IMR-90 (cell line): ENCODE measurements at regions not wholly inside any gene's neighbourhood (a gene's known extent, or its start where the extent isn't known, plus 50 kb on each side); places are given as distances from the start of the nearest gene placed in this dataset.

ENCODE experiments used
- ATAC-seq: fragments of 200-7000 bp; cut with Tn5 transposase; 2 replicates; pipeline ENCODE4 v1.9.1; 2020; ENCODE audit warnings: low read depth, mild to moderate bottlenecking, moderate library complexity
- BruUV-seq: library from RNA; stranded (reverse); fragments of 400-500 nt; replicated peaks from 2 replicates; lab custom pipeline; 2021; lab: Mats Ljungman, UMichigan
- CTCF ChIA-PET: fragments of 300-600 bp; formaldehyde crosslinking; extraction: SDS; loops from one replicate; lab custom pipeline; 2021; ENCODE audit warnings: antibody characterized with exemption; lab: Yijun Ruan, JAX
- POLR2A ChIA-PET: fragments of 300-600 bp; sonication (Branson Sonifier 250); formaldehyde crosslinking; loops from one replicate; lab custom pipeline; 2022; ENCODE audit warnings: antibody characterized with exemption; ENCODE audit not compliant: unreplicated experiment; lab: Charles Lee
- DNase-seq: peaks from one replicate; pipeline ENCODE4 v3.0.0; 2013
- H2AFZ ChIP-seq: replicated peaks from 2 replicates; pipeline ENCODE3; 2013; ENCODE audit warnings: low read length, mild to moderate bottlenecking; ENCODE audit not compliant: poor library complexity
- H2AK5ac ChIP-seq: 2 replicates; pipeline ENCODE4 v1.6.1; 2013; ENCODE audit warnings: low read depth, low read length, inconsistent platforms
- H2AK9ac ChIP-seq: replicated peaks from 2 replicates; pipeline ENCODE3; 2013; ENCODE audit warnings: mild to moderate bottlenecking, low read depth, low read length, moderate library complexity; ENCODE audit not compliant: poor library complexity
- H2BK120ac ChIP-seq: 2 replicates; pipeline ENCODE4 v1.6.1; 2013; ENCODE audit warnings: low read depth, low read length, inconsistent platforms
- H2BK15ac ChIP-seq: 3 replicates; pipeline ENCODE4 v1.6.1; 2013; ENCODE audit warnings: low read depth, low read length, inconsistent platforms
- H2BK20ac ChIP-seq: 2 replicates; pipeline ENCODE4 v1.6.1; 2013; ENCODE audit warnings: low read depth, mild to moderate bottlenecking, inconsistent platforms, low read length, moderate library complexity
- H2BK5ac ChIP-seq: 2 replicates; pipeline ENCODE4 v1.6.1; 2013; ENCODE audit warnings: mild to moderate bottlenecking, low read depth, low read length, inconsistent platforms; ENCODE audit not compliant: poor library complexity, severe bottlenecking
- H3K14ac ChIP-seq: replicated peaks from 2 replicates; pipeline ENCODE4 v1.6.1; 2013; ENCODE audit warnings: low read depth, low read length, inconsistent platforms
- H3K18ac ChIP-seq: 2 replicates; pipeline ENCODE4 v1.6.1; 2013; ENCODE audit warnings: low read depth, low read length, control low read depth
- H3K23ac ChIP-seq: 2 replicates; pipeline ENCODE4 v1.6.1; 2013; ENCODE audit warnings: low read depth, low read length, inconsistent platforms
- H3K27ac ChIP-seq: 2 replicates; pipeline ENCODE4 v1.5.1; 2013; ENCODE audit warnings: mild to moderate bottlenecking, control low read depth, low read length; ENCODE audit not compliant: insufficient read depth
- H3K27me3 ChIP-seq: 2 replicates; pipeline ENCODE4 v1.6.1; 2013; ENCODE audit warnings: low read length; ENCODE audit not compliant: control insufficient read depth, insufficient read depth
- H3K36me3 ChIP-seq: 2 replicates; pipeline ENCODE4 v1.6.1; 2013; ENCODE audit warnings: low read length, mixed read lengths; ENCODE audit not compliant: control insufficient read depth, insufficient read depth
- H3K4ac ChIP-seq: 2 replicates; pipeline ENCODE4 v1.6.1; 2013; ENCODE audit warnings: low read depth, low read length, inconsistent platforms
- H3K4me1 ChIP-seq: 2 replicates; pipeline ENCODE4 v1.6.1; 2013; ENCODE audit warnings: low read length, mixed read lengths; ENCODE audit not compliant: control insufficient read depth, insufficient read depth
- H3K4me2 ChIP-seq: 2 replicates; pipeline ENCODE4 v1.6.1; 2013; ENCODE audit warnings: low read depth, mild to moderate bottlenecking, control low read depth, low read length, moderate library complexity
- H3K4me3 ChIP-seq: 2 replicates; pipeline ENCODE4 v1.5.1; 2013; ENCODE audit warnings: low read depth, mild to moderate bottlenecking, control low read depth, low read length, moderate library complexity; ENCODE audit not compliant: insufficient read depth
- H3K56ac ChIP-seq: 2 replicates; pipeline ENCODE4 v1.6.1; 2013; ENCODE audit warnings: low read length, inconsistent platforms; ENCODE audit not compliant: insufficient read depth; ENCODE audit errors: extremely low read depth
- H3K79me1 ChIP-seq, 2 experiments: 2 replicates each; pipeline ENCODE4 v1.6.1; 2013; ENCODE audit warnings: low read length in 2 of 2, inconsistent platforms in 1 of 2, low read depth in 1 of 2
- H3K9ac ChIP-seq: 2 replicates; pipeline ENCODE4 v1.6.1; 2013; ENCODE audit warnings: low read depth, low read length, control low read depth
- H3K9me1 ChIP-seq: 2 replicates; pipeline ENCODE4 v1.6.1; 2013; ENCODE audit warnings: low read length, inconsistent platforms; ENCODE audit not compliant: insufficient read depth
- H3K9me3 ChIP-seq: 2 replicates; pipeline ENCODE4 v1.6.1; 2013; ENCODE audit warnings: low read length; ENCODE audit not compliant: control insufficient read depth, insufficient read depth
- H4K20me1 ChIP-seq: 2 replicates; pipeline ENCODE4 v1.6.1; 2013; ENCODE audit warnings: low read length, inconsistent platforms; ENCODE audit not compliant: insufficient read depth
- H4K5ac ChIP-seq: 2 replicates; pipeline ENCODE4 v1.6.1; 2013; ENCODE audit warnings: mild to moderate bottlenecking, low read depth, low read length, control low read depth
- H4K8ac ChIP-seq, 2 experiments: 2 replicates each; pipeline ENCODE4 v1.6.1; 2013; ENCODE audit warnings: low read depth in 2 of 2, low read length in 2 of 2, control low read depth in 1 of 2, inconsistent platforms in 1 of 2
- H4K91ac ChIP-seq: 2 replicates; pipeline ENCODE4 v1.6.1; 2013; ENCODE audit warnings: low read depth, low read length, inconsistent platforms; ENCODE audit not compliant: insufficient read depth
- BHLHE40 ChIP-seq: fragments of 150-350 bp; IDR thresholded peaks from 2 replicates; pipeline ENCODE4 v1.6.1; 2016; ENCODE audit warnings: mild to moderate bottlenecking, low read depth, low read length
- CEBPB ChIP-seq: IDR thresholded peaks from 2 replicates; pipeline ENCODE4 v1.6.1; 2012; ENCODE audit warnings: low read depth, low read length, improper control_type of control experiment
- CHD1 ChIP-seq: IDR thresholded peaks from 2 replicates; pipeline ENCODE4 v1.6.1; 2012; ENCODE audit warnings: low read depth, low read length, improper control_type of control experiment
- FOS ChIP-seq: fragments of 150-350 bp; IDR thresholded peaks from 2 replicates; pipeline ENCODE4 v1.6.1; 2016; ENCODE audit warnings: low read depth, low read length
- MAFK ChIP-seq: IDR thresholded peaks from 2 replicates; pipeline ENCODE4 v1.6.1; 2012; ENCODE audit warnings: low read depth, low read length, improper control_type of control experiment
- MAZ ChIP-seq: IDR thresholded peaks from 2 replicates; pipeline ENCODE4 v1.6.1; 2012; ENCODE audit warnings: low read depth, mild to moderate bottlenecking, low read length, improper control_type of control experiment, moderate library complexity, borderline replicate concordance
- MXI1 ChIP-seq: IDR thresholded peaks from 2 replicates; pipeline ENCODE4 v1.6.1; 2012; ENCODE audit warnings: low read depth, mild to moderate bottlenecking, low read length, moderate library complexity, borderline replicate concordance
- NFE2L2 ChIP-seq: fragments of 150-350 bp; IDR thresholded peaks from 2 replicates; pipeline ENCODE4 v1.6.1; 2016; ENCODE audit warnings: low read depth, mild to moderate bottlenecking, low read length
- POLR2A ChIP-seq: IDR thresholded peaks from 2 replicates; pipeline ENCODE4 v1.6.1; 2012; ENCODE audit warnings: mild to moderate bottlenecking, low read depth, low read length
- RAD21 ChIP-seq: IDR thresholded peaks from 2 replicates; pipeline ENCODE4 v1.6.1; 2012; ENCODE audit warnings: low read length, improper control_type of control experiment
- RCOR1 ChIP-seq: IDR thresholded peaks from 2 replicates; pipeline ENCODE4 v1.6.1; 2012; ENCODE audit warnings: mild to moderate bottlenecking, low read length, improper control_type of control experiment; ENCODE audit not compliant: insufficient replicate concordance
- RFX5 ChIP-seq: IDR thresholded peaks from 2 replicates; pipeline ENCODE4 v1.8.0; 2012; ENCODE audit warnings: low read depth, mild to moderate bottlenecking, low read length, moderate library complexity
- SMC3 ChIP-seq: fragments of 150-350 bp; IDR thresholded peaks from 2 replicates; pipeline ENCODE4 v1.6.1; 2016; ENCODE audit warnings: low read depth, mild to moderate bottlenecking, antibody characterized with exemption, low read length, moderate library complexity
- USF2 ChIP-seq: fragments of 150-350 bp; IDR thresholded peaks from 2 replicates; pipeline ENCODE4 v1.6.1; 2017; ENCODE audit warnings: mild to moderate bottlenecking, antibody characterized with exemption, low read length, low read depth
- WGBS, 2 experiments: methylation state at CpG; one replicate each; pipeline versions ENCODE4 v1.1.5 to v1.1.7; 2013; ENCODE audit warnings: missing lambda C conversion rate in 2 of 2; ENCODE audit not compliant: insufficient read length in 1 of 2; ENCODE audit errors: extremely low coverage in 2 of 2; 5-methylcytosine and 5-hydroxymethylcytosine counted together
- dilution Hi-C: fragments of 300-500 bp; cut with HindIII; formaldehyde crosslinking; loops from one replicate; pipeline ENCODE4 v1.14.3; 2018; ENCODE audit warnings: low sequenced_read_pairs; ENCODE audit not compliant: unreplicated experiment
- in situ Hi-C: fragments of 300-500 bp; cut with MboI; formaldehyde crosslinking; loops from 3 replicates; pipeline ENCODE4 v1.14.3; 2019; ENCODE audit warnings: low sequenced_read_pairs, inconsistent platforms, mixed read lengths
- intact Hi-C: fragments of 100-400 bp; cut with micrococcal nuclease; formaldehyde crosslinking; loops from 2 replicates; pipeline ENCODE4 v1.10.0; 2022
- TF ChIP-seq, protein P1 (sequence below): conservative IDR thresholded peaks from 2 replicates; pipeline ENCODE4 v1.5.1; 2012; ENCODE audit warnings: mild to moderate bottlenecking, low read depth, low read length, improper control_type of control experiment
- TF ChIP-seq, protein P2 (sequence below): fragments of 150-350 bp; IDR thresholded peaks from 2 replicates; pipeline ENCODE4 v1.6.1; 2016; ENCODE audit warnings: low read depth, mild to moderate bottlenecking, low read length, moderate library complexity, borderline replicate concordance

DNA sequence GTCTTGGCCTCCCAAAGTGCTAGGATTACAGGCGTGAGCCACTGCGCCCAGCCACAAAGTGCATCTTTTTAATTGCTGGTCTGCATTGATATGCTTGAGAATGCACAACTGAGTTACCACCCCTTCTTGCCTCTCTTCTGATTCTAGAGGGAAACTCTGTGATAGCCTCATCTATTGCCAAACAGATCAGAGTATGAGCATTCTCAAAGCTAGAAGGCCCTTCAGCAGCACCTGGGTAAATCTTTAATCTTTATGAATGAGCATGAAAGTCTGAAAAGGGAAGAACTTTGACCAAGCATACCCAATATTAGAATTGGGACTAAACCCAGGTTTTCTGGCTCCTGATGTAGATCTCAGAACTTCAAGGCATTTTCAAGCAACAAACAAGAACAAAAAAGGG lies 298.3 kb upstream of the TNC start:
- H2AFZ ChIP-seq = no peak overlapping the region
- no peak overlapping the region for H2BK15ac ChIP-seq
- no peak overlapping the region for H2BK5ac ChIP-seq
- no peak overlapping the region for H2BK20ac ChIP-seq
- no peaks in the 10 kb centered on the region for H4K20me1 ChIP-seq
- H3K14ac ChIP-seq = no peak overlapping the region
- no peaks in the 10 kb centered on the region for H3K27me3 ChIP-seq
- H4K91ac ChIP-seq = no peak overlapping the region
- DNase-seq = no peak
- H3K4ac ChIP-seq = no peak overlapping the region
- H3K23ac ChIP-seq = no peak overlapping the region
- no peak overlapping the region for H3K18ac ChIP-seq
- H3K9me1 ChIP-seq = 0 out of 2 replicates have a peak, but pooled peaks cover 4% of the 10 kb centered on the region
- H3K9ac ChIP-seq = no peak overlapping the region
- peaks cover 7% of the 10 kb centered on the region for H3K4me1 ChIP-seq
- H2BK120ac ChIP-seq = no peak overlapping the region
- no peaks in the 10 kb centered on the region for H3K79me1 ChIP-seq
- H2AK5ac ChIP-seq = no peak overlapping the region
- no peak overlapping the region for H2AK9ac ChIP-seq
- no CpG with 5 or more reads among the region's 2 CpGs for WGBS, 2 experiments
- no peak overlapping the region for H4K8ac ChIP-seq
- no peak overlapping the region for H3K4me2 ChIP-seq
- dilution Hi-C loops = no loop called here
- H3K4me3 ChIP-seq = no peak overlapping the region
- BruUV-seq = no TSS peak
- H4K5ac ChIP-seq = no peak overlapping the region
- CTCF ChIA-PET = interaction anchor here (0.6 kb wide), 1 partner anchor 22 kb away, joined by 3 read pairs; no protein-coding TSS in a partner anchor
- no peak overlapping the region for H3K56ac ChIP-seq
- in situ Hi-C loops = no loop called here
- intact Hi-C loops = no loop called here
- H3K9me3 ChIP-seq = peaks cover 3% of the 10 kb centered on the region; the same call in 1 of the 2 replicates
- H3K27ac ChIP-seq = no peak overlapping the region
- TF ChIP-seq, protein P1, sequence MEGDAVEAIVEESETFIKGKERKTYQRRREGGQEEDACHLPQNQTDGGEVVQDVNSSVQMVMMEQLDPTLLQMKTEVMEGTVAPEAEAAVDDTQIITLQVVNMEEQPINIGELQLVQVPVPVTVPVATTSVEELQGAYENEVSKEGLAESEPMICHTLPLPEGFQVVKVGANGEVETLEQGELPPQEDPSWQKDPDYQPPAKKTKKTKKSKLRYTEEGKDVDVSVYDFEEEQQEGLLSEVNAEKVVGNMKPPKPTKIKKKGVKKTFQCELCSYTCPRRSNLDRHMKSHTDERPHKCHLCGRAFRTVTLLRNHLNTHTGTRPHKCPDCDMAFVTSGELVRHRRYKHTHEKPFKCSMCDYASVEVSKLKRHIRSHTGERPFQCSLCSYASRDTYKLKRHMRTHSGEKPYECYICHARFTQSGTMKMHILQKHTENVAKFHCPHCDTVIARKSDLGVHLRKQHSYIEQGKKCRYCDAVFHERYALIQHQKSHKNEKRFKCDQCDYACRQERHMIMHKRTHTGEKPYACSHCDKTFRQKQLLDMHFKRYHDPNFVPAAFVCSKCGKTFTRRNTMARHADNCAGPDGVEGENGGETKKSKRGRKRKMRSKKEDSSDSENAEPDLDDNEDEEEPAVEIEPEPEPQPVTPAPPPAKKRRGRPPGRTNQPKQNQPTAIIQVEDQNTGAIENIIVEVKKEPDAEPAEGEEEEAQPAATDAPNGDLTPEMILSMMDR = no peak
- TF ChIP-seq POLR2A (no peak), MAZ (no peak), CEBPB (no peak), RCOR1 (no peak), RFX5 (no peak), FOS (no peak), USF2 (no peak), SMC3 (no peak), MXI1 (no peak), CHD1 (no peak), NFE2L2 (no peak), RAD21 (no peak), MAFK (no peak), BHLHE40 (no peak)
- TF ChIP-seq, protein P2, sequence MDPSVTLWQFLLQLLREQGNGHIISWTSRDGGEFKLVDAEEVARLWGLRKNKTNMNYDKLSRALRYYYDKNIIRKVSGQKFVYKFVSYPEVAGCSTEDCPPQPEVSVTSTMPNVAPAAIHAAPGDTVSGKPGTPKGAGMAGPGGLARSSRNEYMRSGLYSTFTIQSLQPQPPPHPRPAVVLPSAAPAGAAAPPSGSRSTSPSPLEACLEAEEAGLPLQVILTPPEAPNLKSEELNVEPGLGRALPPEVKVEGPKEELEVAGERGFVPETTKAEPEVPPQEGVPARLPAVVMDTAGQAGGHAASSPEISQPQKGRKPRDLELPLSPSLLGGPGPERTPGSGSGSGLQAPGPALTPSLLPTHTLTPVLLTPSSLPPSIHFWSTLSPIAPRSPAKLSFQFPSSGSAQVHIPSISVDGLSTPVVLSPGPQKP = no peak
- POLR2A ChIA-PET = no interaction called here
- H3K36me3 ChIP-seq = no peaks in the 10 kb centered on the region
- ATAC-seq = no peak
